ENCODE measurements at regions not wholly inside any gene's neighbourhood (a gene's known extent, or its start where the extent isn't known, plus 50 kb on each side); places are given as distances from the start of the nearest gene placed in this dataset.

DNA sequence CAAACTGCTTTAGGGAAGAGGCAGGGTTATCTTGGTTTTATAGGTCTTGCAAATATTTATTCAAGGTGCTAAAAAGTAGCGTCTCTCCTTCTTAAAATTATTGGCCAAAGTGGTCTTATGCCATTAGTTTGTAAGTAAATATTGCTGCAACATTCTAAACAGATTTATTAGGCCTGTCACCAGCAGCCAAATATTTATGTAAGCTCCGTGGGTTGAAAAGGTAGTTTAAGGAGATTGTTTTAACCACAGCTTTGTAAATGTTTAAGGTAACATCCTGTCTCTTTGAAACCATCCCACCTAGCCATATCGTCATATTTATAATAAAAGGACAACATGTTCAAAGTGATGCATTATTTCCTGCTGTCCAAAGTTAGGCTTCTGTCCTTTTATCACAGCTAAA, 210.1 kb upstream of the LNX1 start:
- DNase-seq (ENCODE audit: low spot score) (no peak), ATAC-seq (no peak), FAIRE-seq (no peak)
- H2AFZ ChIP-seq (ENCODE audit: low read length) = no peak overlapping the region
- H3K27me3 ChIP-seq (ENCODE audit: control insufficient read depth in 1 of 2, insufficient read depth in 2 of 2, low read length in 2 of 2) = no peaks in the 10 kb centered on the region
- H3K36me3 ChIP-seq (replicated peaks in 1 of 2; ENCODE audit: control insufficient read depth in 1 of 2, insufficient read depth in 2 of 2, low read length in 2 of 2) = no peaks in the 10 kb centered on the region
- no peaks in the 10 kb centered on the region for H3K79me2 ChIP-seq (ENCODE audit: insufficient read depth, low read length)
- H3K27ac ChIP-seq (ENCODE audit: extremely low read length, insufficient read depth, low read length) = no peak overlapping the region
- H3K9ac ChIP-seq (ENCODE audit: insufficient read depth, low read depth, low read length) = no peak overlapping the region
- no TSS peak for BruUV-seq (replicated peaks)
- no peak for TF ChIP-seq SOX5 (CRISPR knock-in tag; IDR thresholded peaks at IDR 0.05; ENCODE audit: borderline replicate concordance)
- no peak for TF ChIP-seq ZNF33B (CRISPR knock-in tag; IDR thresholded peaks at IDR 0.05)
- TF ChIP-seq ZNF274 (CRISPR knock-in tag; IDR thresholded peaks at IDR 0.05) = no peak
- TF ChIP-seq JUND (CRISPR knock-in tag; IDR thresholded peaks at IDR 0.05) = no peak
- no peak for TF ChIP-seq SALL2 (CRISPR knock-in tag; IDR thresholded peaks at IDR 0.05)
- no peak for TF ChIP-seq NR2F6 (IDR thresholded peaks at IDR 0.05)
- TF ChIP-seq NR2F6 (CRISPR knock-in tag; IDR thresholded peaks at IDR 0.05) = no peak
- no peak for TF ChIP-seq NFIC (IDR thresholded peaks at IDR 0.05; ENCODE audit: low read length)
- TF ChIP-seq MAF1 (CRISPR knock-in tag; IDR thresholded peaks at IDR 0.05; ENCODE audit: borderline replicate concordance) = no peak
- TF ChIP-seq NFAT5 (CRISPR knock-in tag; IDR thresholded peaks at IDR 0.05) = no peak
- TF ChIP-seq ZNF530 (CRISPR knock-in tag; IDR thresholded peaks at IDR 0.05; ENCODE audit: low read depth) = no peak
- TF ChIP-seq, protein P1, sequence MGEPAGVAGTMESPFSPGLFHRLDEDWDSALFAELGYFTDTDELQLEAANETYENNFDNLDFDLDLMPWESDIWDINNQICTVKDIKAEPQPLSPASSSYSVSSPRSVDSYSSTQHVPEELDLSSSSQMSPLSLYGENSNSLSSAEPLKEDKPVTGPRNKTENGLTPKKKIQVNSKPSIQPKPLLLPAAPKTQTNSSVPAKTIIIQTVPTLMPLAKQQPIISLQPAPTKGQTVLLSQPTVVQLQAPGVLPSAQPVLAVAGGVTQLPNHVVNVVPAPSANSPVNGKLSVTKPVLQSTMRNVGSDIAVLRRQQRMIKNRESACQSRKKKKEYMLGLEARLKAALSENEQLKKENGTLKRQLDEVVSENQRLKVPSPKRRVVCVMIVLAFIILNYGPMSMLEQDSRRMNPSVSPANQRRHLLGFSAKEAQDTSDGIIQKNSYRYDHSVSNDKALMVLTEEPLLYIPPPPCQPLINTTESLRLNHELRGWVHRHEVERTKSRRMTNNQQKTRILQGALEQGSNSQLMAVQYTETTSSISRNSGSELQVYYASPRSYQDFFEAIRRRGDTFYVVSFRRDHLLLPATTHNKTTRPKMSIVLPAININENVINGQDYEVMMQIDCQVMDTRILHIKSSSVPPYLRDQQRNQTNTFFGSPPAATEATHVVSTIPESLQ (CRISPR knock-in tag; conservative IDR thresholded peaks at IDR 0.05) = no peak
- TF ChIP-seq RBFOX2 (IDR thresholded peaks at IDR 0.05; ENCODE audit: low read depth, low read length) = no peak
- TF ChIP-seq ZNF614 (CRISPR knock-in tag; IDR thresholded peaks at IDR 0.05; ENCODE audit: borderline replicate concordance) = no peak
- no peak overlapping the region for H3K4me2 ChIP-seq (ENCODE audit: low read depth, low read length)
- POLR2A ChIA-PET = no interaction called here
- CTCF ChIA-PET (ENCODE audit: low intra/inter-chr PET ratio, low total read pairs) = no interaction called here
- H3K4me3 ChIP-seq (replicated peaks in 1 of 3; ENCODE audit: insufficient read depth in 1 of 3, low read depth in 2 of 3, low read length in 3 of 3) = no peak overlapping the region
- whole genome bisulfite sequencing (ENCODE audit: low lambda C conversion rate) = 17% methylated on average over 3 of the region's 3 CpGs
- H3K9me3 ChIP-seq (ENCODE audit: low read length) = no peaks in the 10 kb centered on the region
- intact Hi-C loops (cut with micrococcal nuclease; ENCODE audit: unreplicated experiment) (loop anchor here (10.0 kb wide), 1 partner anchor 607 kb away; no protein-coding TSS in a partner anchor), in situ Hi-C loops (cut with HindIII; ENCODE audit: extremely low pct_ligation_motif_present, low pct_unique_long_range_greater_than_20kb) (loop anchor here (25.0 kb wide), 1 partner anchor 789 kb away; no protein-coding TSS in a partner anchor)
- H4K20me1 ChIP-seq (ENCODE audit: insufficient read depth, low read length) = no peaks in the 10 kb centered on the region
- no peaks in the 10 kb centered on the region for H3K4me1 ChIP-seq (ENCODE audit: insufficient read depth, low read length)
